SK-N-SH (cell line): ENCODE measurements at regions not wholly inside any gene's neighbourhood (a gene's known extent, or its start where the extent isn't known, plus 50 kb on each side); places are given as distances from the start of the nearest gene placed in this dataset.

Experiments used
- CTCF ChIA-PET: fragments of 300-600, 350-600 bp; formaldehyde crosslinking; extraction: SDS; loops from one replicate; lab custom pipeline; 2021; lab: Yijun Ruan, JAX
- POLR2A ChIA-PET: fragments of 350-600 bp; sonication (Branson Sonifier 250); formaldehyde crosslinking; extraction: SDS; loops from one replicate; lab custom pipeline; 2020; ENCODE audit warnings: antibody characterized with exemption, inconsistent platforms; lab: Yijun Ruan, JAX
- DNase-seq: peaks from one replicate; pipeline ENCODE4 v3.0.0; 2012
- H2AFZ ChIP-seq: fragments of 200-600 bp; sonication (generic); 2 replicates; pipeline ENCODE4 v1.8.1; 2016; ENCODE audit warnings: antibody characterized with exemption, mild to moderate bottlenecking, low read depth
- H3F3A ChIP-seq: fragments of 200-600 bp; sonication (generic); replicated peaks from 2 replicates; pipeline ENCODE3; 2016; ENCODE audit warnings: antibody characterized with exemption, mild to moderate bottlenecking; ENCODE audit not compliant: insufficient read depth
- H3K27ac ChIP-seq, 2 experiments: fragments of 200-500 bp in 1 of 2; fragments of 200-600 bp in 1 of 2; sonication (Bioruptor generic) in 1 of 2; sonication (generic), shearing (Covaris generic) in 1 of 2; 2 replicates each; pipeline versions ENCODE4 v1.5.1 to v1.6.1; 2014 to 2016; ENCODE audit warnings: low read depth in 2 of 2, inconsistent platforms in 1 of 2, low read length in 1 of 2, mild to moderate bottlenecking in 1 of 2, mixed read lengths in 1 of 2
- H3K27me3 ChIP-seq: fragments of 200-600 bp; sonication (generic), shearing (Covaris generic); 2 replicates; pipeline ENCODE4 v1.6.1; 2016; ENCODE audit warnings: mixed run types; ENCODE audit not compliant: insufficient read depth
- H3K36me3 ChIP-seq, 2 experiments: fragments of 200-500 bp in 1 of 2; fragments of 200-600 bp in 1 of 2; sonication (Bioruptor generic) in 1 of 2; sonication (generic) in 1 of 2; replicated peaks in 1 of 2; 2 replicates each; pipeline versions ENCODE3 to v1.5.1; 2014 to 2016; ENCODE audit warnings: low read length in 1 of 2, mild to moderate bottlenecking in 1 of 2; ENCODE audit not compliant: insufficient read depth in 2 of 2, control insufficient read depth in 1 of 2
- H3K4me1 ChIP-seq, 2 experiments: fragments of 200-500 bp in 1 of 2; fragments of 200-600 bp in 1 of 2; sonication (Bioruptor generic) in 1 of 2; sonication (generic), shearing (Covaris generic) in 1 of 2; 2 replicates each; pipeline versions ENCODE4 v1.5.1 to v1.6.1; 2014 to 2016; ENCODE audit warnings: low read depth in 1 of 2, low read length in 1 of 2, mixed run types in 1 of 2; ENCODE audit not compliant: insufficient read depth in 2 of 2, control insufficient read depth in 1 of 2
- H3K4me2 ChIP-seq: fragments of 200-600 bp; sonication (generic), shearing (Covaris generic); 2 replicates; pipeline ENCODE4 v1.6.1; 2017; ENCODE audit warnings: mixed run types
- H3K4me3 ChIP-seq, 2 experiments: fragments of 200-500 bp in 1 of 2; fragments of 200-600 bp in 1 of 2; sonication (Bioruptor generic) in 1 of 2; sonication (generic), shearing (Covaris generic) in 1 of 2; 2 replicates each; pipeline versions ENCODE4 v1.5.1 to v1.8.1; 2014 to 2016; ENCODE audit warnings: low read depth in 2 of 2, inconsistent platforms in 1 of 2, low read length in 1 of 2, mild to moderate bottlenecking in 1 of 2, mixed read lengths in 1 of 2, moderate library complexity in 1 of 2
- H3K79me2 ChIP-seq: fragments of 200-600 bp; sonication (generic); 2 replicates; pipeline ENCODE4 v1.8.1; 2017; ENCODE audit warnings: mild to moderate bottlenecking; ENCODE audit not compliant: insufficient read depth
- H3K9ac ChIP-seq: fragments of 200-600 bp; sonication (generic); 2 replicates; pipeline ENCODE4 v1.6.1; 2017; ENCODE audit warnings: mixed run types
- H3K9me2 ChIP-seq: fragments of 200-600 bp; sonication (generic); 2 replicates; pipeline ENCODE4 v1.6.1; 2017; ENCODE audit warnings: mixed run types
- H3K9me3 ChIP-seq: fragments of 200-600 bp; sonication (generic); 2 replicates; pipeline ENCODE4 v1.6.1; 2017; ENCODE audit warnings: mixed run types, mild to moderate bottlenecking, moderate library complexity
- H4K20me1 ChIP-seq: fragments of 200-600 bp; sonication (generic); 2 replicates; pipeline ENCODE4 v1.6.1; 2017; ENCODE audit warnings: mild to moderate bottlenecking, mixed run types; ENCODE audit not compliant: insufficient read depth
- EP300 ChIP-seq, 2 experiments: IDR thresholded peaks; 2 replicates each; pipeline versions ENCODE4 v1.4.0 to v1.6.1; 2012; ENCODE audit warnings: borderline replicate concordance in 1 of 2, low read depth in 1 of 2, low read length in 1 of 2
- FOSL2 ChIP-seq: IDR thresholded peaks from 2 replicates; pipeline ENCODE4 v1.4.0; 2012; ENCODE audit warnings: low read depth, mild to moderate bottlenecking, moderate library complexity, borderline replicate concordance
- FOXM1 ChIP-seq: IDR thresholded peaks from 2 replicates; pipeline ENCODE4 v1.4.0; 2012; ENCODE audit warnings: low read depth, mild to moderate bottlenecking
- MEF2A ChIP-seq: IDR thresholded peaks from 2 replicates; pipeline ENCODE4 v1.4.0; 2012; ENCODE audit warnings: low read depth, borderline replicate concordance
- POLR2AphosphoS5 ChIP-seq: IDR thresholded peaks from 2 replicates; pipeline ENCODE4 v1.6.1; 2012; ENCODE audit warnings: low read depth, low read length
- RAD21 ChIP-seq: IDR thresholded peaks from 2 replicates; pipeline ENCODE4 v1.6.1; 2012; ENCODE audit warnings: mild to moderate bottlenecking, low read length
- RCOR1 ChIP-seq: fragments of 150-350 bp; IDR thresholded peaks from 2 replicates; pipeline ENCODE4 v1.6.1; 2017; ENCODE audit warnings: antibody characterized with exemption, low read length
- SIN3A ChIP-seq: IDR thresholded peaks from 2 replicates; pipeline ENCODE4 v1.6.1; 2012; ENCODE audit warnings: low read depth, mild to moderate bottlenecking, low read length, moderate library complexity, borderline replicate concordance
- SMC3 ChIP-seq: IDR thresholded peaks from 2 replicates; pipeline ENCODE4 v1.6.1; 2012; ENCODE audit warnings: low read depth, low read length, improper control_type of control experiment
- TAF1 ChIP-seq: IDR thresholded peaks from 2 replicates; pipeline ENCODE4 v1.6.1; 2012; ENCODE audit warnings: low read depth, mild to moderate bottlenecking, low read length, moderate library complexity, borderline replicate concordance
- YY1 ChIP-seq: IDR thresholded peaks from 2 replicates; pipeline ENCODE4 v1.4.0; 2012; ENCODE audit warnings: low read depth, mild to moderate bottlenecking
- WGBS: methylation state at CpG from one replicate; pipeline ENCODE4 v1.1.6; 2017; ENCODE audit warnings: low lambda C conversion rate; 5-methylcytosine and 5-hydroxymethylcytosine counted together
- TF ChIP-seq, protein P1 (sequence below): IDR thresholded peaks from 2 replicates; pipeline ENCODE4 v1.4.0; 2012; ENCODE audit warnings: low read depth, borderline replicate concordance
- TF ChIP-seq, protein P2 (sequence below): IDR thresholded peaks from 2 replicates; pipeline ENCODE4; 2012
- TF ChIP-seq, protein P3 (sequence below): IDR thresholded peaks from 2 replicates; pipeline ENCODE4 v1.4.0; 2012; ENCODE audit warnings: low read depth, borderline replicate concordance
- TF ChIP-seq, protein P4 (sequence below): IDR thresholded peaks from 2 replicates; pipeline ENCODE4 v1.4.0; 2012; ENCODE audit warnings: low read depth
- TF ChIP-seq, protein P5 (sequence below): fragments of 200-600 bp; sonication (generic); IDR thresholded peaks from 2 replicates; pipeline ENCODE4 v1.6.1; 2017; ENCODE audit warnings: antibody characterized with exemption, mild to moderate bottlenecking, moderate library complexity

DNA sequence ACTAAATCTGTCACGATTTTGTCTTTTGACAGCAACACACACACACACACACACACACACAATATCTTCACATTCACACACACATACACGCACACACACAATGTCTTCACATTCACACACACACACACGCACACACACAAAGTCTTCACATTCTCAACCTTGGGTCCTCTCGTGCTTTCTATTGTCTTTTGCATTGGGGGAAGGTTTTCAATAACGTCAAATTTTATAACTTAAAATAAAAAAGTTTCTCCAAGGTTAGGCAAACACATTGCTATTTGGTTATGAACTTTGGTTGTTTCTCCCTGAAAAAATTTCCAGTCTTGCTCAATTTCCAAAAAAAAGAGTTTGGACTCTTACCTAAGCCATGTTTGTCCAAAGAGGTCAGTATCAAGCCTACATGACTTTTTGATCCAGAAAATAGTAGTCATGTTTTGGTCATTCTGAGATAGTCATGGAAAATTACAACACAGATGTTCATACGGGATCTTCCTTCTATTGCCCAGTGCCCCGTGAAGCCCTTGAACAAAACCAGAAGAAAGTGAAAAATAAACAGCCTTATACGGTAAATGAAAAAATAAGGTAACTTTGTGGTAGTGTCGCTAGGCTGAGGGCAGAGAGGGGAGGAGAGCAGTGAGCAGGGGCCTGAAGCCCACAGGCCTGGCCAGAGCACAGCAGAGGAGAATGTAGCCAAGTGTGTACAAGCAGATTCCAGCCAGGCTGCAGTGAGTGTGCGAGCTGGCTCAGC lies 542.8 kb upstream of the ID2 start:
- Histone ChIP-seq H3K4me3 (no peak overlapping the region), H3K27me3 (no peaks in the 10 kb centered on the region), H3K4me1 (no peaks in the 10 kb centered on the region), H4K20me1 (no peaks in the 10 kb centered on the region), H3K4me2 (no peak overlapping the region), H3K27ac (no peak overlapping the region), H3K9me3 (no peaks in the 10 kb centered on the region), H3K36me3 (no peaks in the 10 kb centered on the region), H3K9me2 (no peaks in the 10 kb centered on the region), H2AFZ (no peak overlapping the region), H3K9ac (no peak overlapping the region), H3K79me2 (no peaks in the 10 kb centered on the region), H3F3A (no peaks in the 10 kb centered on the region)
- TF ChIP-seq SMC3 = no peak
- no peak for TF ChIP-seq POLR2AphosphoS5
- TF ChIP-seq, protein P1, sequence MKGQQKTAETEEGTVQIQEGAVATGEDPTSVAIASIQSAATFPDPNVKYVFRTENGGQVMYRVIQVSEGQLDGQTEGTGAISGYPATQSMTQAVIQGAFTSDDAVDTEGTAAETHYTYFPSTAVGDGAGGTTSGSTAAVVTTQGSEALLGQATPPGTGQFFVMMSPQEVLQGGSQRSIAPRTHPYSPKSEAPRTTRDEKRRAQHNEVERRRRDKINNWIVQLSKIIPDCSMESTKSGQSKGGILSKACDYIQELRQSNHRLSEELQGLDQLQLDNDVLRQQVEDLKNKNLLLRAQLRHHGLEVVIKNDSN = no peak
- TF ChIP-seq SIN3A = no peak
- no peak for TF ChIP-seq MEF2A
- TF ChIP-seq RAD21 = no peak
- no peak for TF ChIP-seq FOSL2
- no peak for TF ChIP-seq EP300 (IDR thresholded peaks at IDR 0.05; ENCODE audit: borderline replicate concordance in 1 of 2, low read depth in 1 of 2, low read length in 1 of 2)
- TF ChIP-seq, protein P2, sequence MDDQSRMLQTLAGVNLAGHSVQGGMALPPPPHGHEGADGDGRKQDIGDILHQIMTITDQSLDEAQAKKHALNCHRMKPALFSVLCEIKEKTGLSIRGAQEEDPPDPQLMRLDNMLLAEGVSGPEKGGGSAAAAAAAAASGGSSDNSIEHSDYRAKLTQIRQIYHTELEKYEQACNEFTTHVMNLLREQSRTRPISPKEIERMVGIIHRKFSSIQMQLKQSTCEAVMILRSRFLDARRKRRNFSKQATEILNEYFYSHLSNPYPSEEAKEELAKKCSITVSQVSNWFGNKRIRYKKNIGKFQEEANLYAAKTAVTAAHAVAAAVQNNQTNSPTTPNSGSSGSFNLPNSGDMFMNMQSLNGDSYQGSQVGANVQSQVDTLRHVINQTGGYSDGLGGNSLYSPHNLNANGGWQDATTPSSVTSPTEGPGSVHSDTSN = no peak
- TF ChIP-seq, protein P3, sequence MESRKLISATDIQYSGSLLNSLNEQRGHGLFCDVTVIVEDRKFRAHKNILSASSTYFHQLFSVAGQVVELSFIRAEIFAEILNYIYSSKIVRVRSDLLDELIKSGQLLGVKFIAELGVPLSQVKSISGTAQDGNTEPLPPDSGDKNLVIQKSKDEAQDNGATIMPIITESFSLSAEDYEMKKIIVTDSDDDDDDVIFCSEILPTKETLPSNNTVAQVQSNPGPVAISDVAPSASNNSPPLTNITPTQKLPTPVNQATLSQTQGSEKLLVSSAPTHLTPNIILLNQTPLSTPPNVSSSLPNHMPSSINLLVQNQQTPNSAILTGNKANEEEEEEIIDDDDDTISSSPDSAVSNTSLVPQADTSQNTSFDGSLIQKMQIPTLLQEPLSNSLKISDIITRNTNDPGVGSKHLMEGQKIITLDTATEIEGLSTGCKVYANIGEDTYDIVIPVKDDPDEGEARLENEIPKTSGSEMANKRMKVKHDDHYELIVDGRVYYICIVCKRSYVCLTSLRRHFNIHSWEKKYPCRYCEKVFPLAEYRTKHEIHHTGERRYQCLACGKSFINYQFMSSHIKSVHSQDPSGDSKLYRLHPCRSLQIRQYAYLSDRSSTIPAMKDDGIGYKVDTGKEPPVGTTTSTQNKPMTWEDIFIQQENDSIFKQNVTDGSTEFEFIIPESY = no peak
- no peak for TF ChIP-seq TAF1
- TF ChIP-seq, protein P4, sequence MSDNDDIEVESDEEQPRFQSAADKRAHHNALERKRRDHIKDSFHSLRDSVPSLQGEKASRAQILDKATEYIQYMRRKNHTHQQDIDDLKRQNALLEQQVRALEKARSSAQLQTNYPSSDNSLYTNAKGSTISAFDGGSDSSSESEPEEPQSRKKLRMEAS = no peak
- TF ChIP-seq RCOR1 = no peak
- no peak for TF ChIP-seq FOXM1
- TF ChIP-seq, protein P5, sequence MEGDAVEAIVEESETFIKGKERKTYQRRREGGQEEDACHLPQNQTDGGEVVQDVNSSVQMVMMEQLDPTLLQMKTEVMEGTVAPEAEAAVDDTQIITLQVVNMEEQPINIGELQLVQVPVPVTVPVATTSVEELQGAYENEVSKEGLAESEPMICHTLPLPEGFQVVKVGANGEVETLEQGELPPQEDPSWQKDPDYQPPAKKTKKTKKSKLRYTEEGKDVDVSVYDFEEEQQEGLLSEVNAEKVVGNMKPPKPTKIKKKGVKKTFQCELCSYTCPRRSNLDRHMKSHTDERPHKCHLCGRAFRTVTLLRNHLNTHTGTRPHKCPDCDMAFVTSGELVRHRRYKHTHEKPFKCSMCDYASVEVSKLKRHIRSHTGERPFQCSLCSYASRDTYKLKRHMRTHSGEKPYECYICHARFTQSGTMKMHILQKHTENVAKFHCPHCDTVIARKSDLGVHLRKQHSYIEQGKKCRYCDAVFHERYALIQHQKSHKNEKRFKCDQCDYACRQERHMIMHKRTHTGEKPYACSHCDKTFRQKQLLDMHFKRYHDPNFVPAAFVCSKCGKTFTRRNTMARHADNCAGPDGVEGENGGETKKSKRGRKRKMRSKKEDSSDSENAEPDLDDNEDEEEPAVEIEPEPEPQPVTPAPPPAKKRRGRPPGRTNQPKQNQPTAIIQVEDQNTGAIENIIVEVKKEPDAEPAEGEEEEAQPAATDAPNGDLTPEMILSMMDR = no peak
- no peak for TF ChIP-seq YY1
- ChIA-PET CTCF (no interaction called here), POLR2A (no interaction called here)
- no peak for DNase-seq
- 82% methylated on average over 10 of the region's 10 CpGs for WGBS
